ENCODE measurements at regions not wholly inside any gene's neighbourhood (a gene's known extent, or its start where the extent isn't known, plus 50 kb on each side); places are given as distances from the start of the nearest gene placed in this dataset.

- no peaks in the 10 kb centered on the region for H3K4me1 ChIP-seq
- ATAC-seq (no peak), DNase-seq (no peak), FAIRE-seq (no peak)
- no peak overlapping the region for H3K27ac ChIP-seq
- 55 to 62% methylated on average over 3 of the region's 3 CpGs for WGBS, 2 donors
- intact Hi-C loops (cut with DNase I) = no loop called here
- H3K36me3 ChIP-seq = no peaks in the 10 kb centered on the region
- no peak overlapping the region for H3K4me3 ChIP-seq
- no peaks in the 10 kb centered on the region for H3K27me3 ChIP-seq
- TF ChIP-seq CTCF (IDR thresholded peaks at IDR 0.05) = no peak
- no peaks in the 10 kb centered on the region for H3K9me3 ChIP-seq
Observed at GRCh38 chr7:116447966-116448839, 51.3 kb upstream of the CAV2 start.

- no peaks in the 10 kb centered on the region for H3K4me1 ChIP-seq
- H3K36me3 ChIP-seq = no peaks in the 10 kb centered on the region
- ATAC-seq (no peak), FAIRE-seq (no peak), DNase-seq (no peak)
- no peak for TF ChIP-seq CTCF (IDR thresholded peaks at IDR 0.05)
- H3K27ac ChIP-seq = no peak overlapping the region
- no peak overlapping the region for H3K4me3 ChIP-seq
- H3K27me3 ChIP-seq = no peaks in the 10 kb centered on the region
- WGBS, 2 donors = 91 to 96% methylated on average over 4 of the region's 4 CpGs
- intact Hi-C loops (cut with DNase I) = no loop called here
- H3K9me3 ChIP-seq = no peaks in the 10 kb centered on the region
Observed at GRCh38 chr7:116449441-116449840, 50.1 kb upstream of the CAV2 start.
